ENCODE measurements at regions not wholly inside any gene's neighbourhood (a gene's known extent, or its start where the extent isn't known, plus 50 kb on each side); places are given as distances from the start of the nearest gene placed in this dataset.

DNA sequence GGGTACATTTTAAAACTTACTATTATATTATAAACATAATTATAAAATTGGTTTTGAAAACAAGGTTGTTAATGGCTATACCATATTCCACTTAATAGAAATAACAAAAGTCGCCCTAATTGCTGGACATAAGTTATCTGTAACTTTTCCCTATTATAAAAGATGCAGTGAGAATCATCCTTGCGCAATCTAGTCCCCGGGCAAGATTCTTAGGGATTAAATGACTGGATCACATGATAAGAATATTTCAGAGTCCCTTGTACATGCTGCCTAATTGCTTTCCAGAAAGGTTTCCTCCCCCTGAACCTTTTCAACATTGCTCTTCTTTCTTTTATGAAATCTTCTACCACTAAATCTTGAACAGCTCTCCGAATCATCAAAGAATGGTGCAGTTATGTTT, 479.8 kb upstream of the MKI67 start:
- no peak overlapping the region for H3K4me2 ChIP-seq (ENCODE audit: low read depth, low read length)
- ATAC-seq (no peak), FAIRE-seq (no peak), DNase-seq (ENCODE audit: low spot score) (no peak)
- H3K27ac ChIP-seq (ENCODE audit: extremely low read length, insufficient read depth, low read length), result no peak overlapping the region
- H3K27me3 ChIP-seq (ENCODE audit: control insufficient read depth in 1 of 2, insufficient read depth in 2 of 2, low read length in 2 of 2), result no peaks in the 10 kb centered on the region
- no peak overlapping the region for H2AFZ ChIP-seq (ENCODE audit: low read length)
- H3K36me3 ChIP-seq (replicated peaks in 1 of 2; ENCODE audit: control insufficient read depth in 1 of 2, insufficient read depth in 2 of 2, low read length in 2 of 2), result no peaks in the 10 kb centered on the region
- no TSS peak for BruUV-seq (replicated peaks)
- intact Hi-C loops (cut with micrococcal nuclease; ENCODE audit: unreplicated experiment) (no loop called here), in situ Hi-C loops (cut with HindIII; ENCODE audit: extremely low pct_ligation_motif_present, low pct_unique_long_range_greater_than_20kb) (no loop called here)
- H4K20me1 ChIP-seq (ENCODE audit: insufficient read depth, low read length), result no peaks in the 10 kb centered on the region
- 29% methylated on average over 4 of the region's 4 CpGs for WGBS (ENCODE audit: low lambda C conversion rate)
- no peaks in the 10 kb centered on the region for H3K4me1 ChIP-seq (ENCODE audit: insufficient read depth, low read length)
- no peak overlapping the region for H3K4me3 ChIP-seq (replicated peaks in 1 of 3; ENCODE audit: insufficient read depth in 1 of 3, low read depth in 2 of 3, low read length in 3 of 3)
- TF ChIP-seq ZNF124 (CRISPR knock-in tag; IDR thresholded peaks at IDR 0.05) (no peak), CEBPB (IDR thresholded peaks at IDR 0.05; ENCODE audit: borderline replicate concordance, low read depth, low read length) (peak; percentile 41; the same call in 1 of the 2 replicates)
- CTCF ChIA-PET (ENCODE audit: low intra/inter-chr PET ratio, low total read pairs), result no interaction called here
- H3K9me3 ChIP-seq (ENCODE audit: low read length), result no peaks in the 10 kb centered on the region
- POLR2A ChIA-PET, result no interaction called here
- H3K79me2 ChIP-seq (ENCODE audit: insufficient read depth, low read length), result no peaks in the 10 kb centered on the region
- H3K9ac ChIP-seq (ENCODE audit: insufficient read depth, low read depth, low read length), result no peak overlapping the region

DNA sequence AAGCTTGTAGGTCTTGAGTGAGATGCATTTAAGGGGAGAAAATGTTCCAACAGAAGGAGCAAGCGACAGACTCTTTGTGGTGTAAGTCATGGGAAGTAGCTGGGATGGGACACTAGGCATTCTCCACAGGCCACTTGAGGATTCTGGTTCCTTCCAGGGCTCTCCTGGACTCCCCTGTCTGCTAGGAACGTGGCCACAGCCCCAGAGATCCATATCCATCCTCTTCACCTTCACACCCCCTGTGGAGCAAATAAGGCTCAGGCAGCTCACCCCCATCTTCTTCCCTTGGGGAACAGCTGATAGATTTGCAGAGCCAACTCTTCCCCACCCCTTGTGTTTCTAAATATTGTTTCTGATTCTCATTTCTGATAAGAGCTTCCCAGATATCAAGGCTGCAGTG, 482.6 kb upstream of the MKI67 start:
- H3K9ac ChIP-seq (ENCODE audit: insufficient read depth, low read depth, low read length), result no peak overlapping the region
- CTCF ChIA-PET (ENCODE audit: low intra/inter-chr PET ratio, low total read pairs), result no interaction called here
- H2AFZ ChIP-seq (ENCODE audit: low read length), result no peak overlapping the region
- no peaks in the 10 kb centered on the region for H3K4me1 ChIP-seq (ENCODE audit: insufficient read depth, low read length)
- H3K79me2 ChIP-seq (ENCODE audit: insufficient read depth, low read length), result no peaks in the 10 kb centered on the region
- in situ Hi-C loops (cut with HindIII; ENCODE audit: extremely low pct_ligation_motif_present, low pct_unique_long_range_greater_than_20kb) (no loop called here), intact Hi-C loops (cut with micrococcal nuclease; ENCODE audit: unreplicated experiment) (no loop called here)
- H3K27ac ChIP-seq (ENCODE audit: extremely low read length, insufficient read depth, low read length), result no peak overlapping the region
- no peaks in the 10 kb centered on the region for H3K36me3 ChIP-seq (replicated peaks in 1 of 2; ENCODE audit: control insufficient read depth in 1 of 2, insufficient read depth in 2 of 2, low read length in 2 of 2)
- H3K27me3 ChIP-seq (ENCODE audit: control insufficient read depth in 1 of 2, insufficient read depth in 2 of 2, low read length in 2 of 2), result no peaks in the 10 kb centered on the region
- no peak for FAIRE-seq
- POLR2A ChIA-PET, result no interaction called here
- no TSS peak for BruUV-seq (replicated peaks)
- H3K4me2 ChIP-seq (ENCODE audit: low read depth, low read length), result no peak overlapping the region
- no peak overlapping the region for H3K4me3 ChIP-seq (replicated peaks in 1 of 3; ENCODE audit: insufficient read depth in 1 of 3, low read depth in 2 of 3, low read length in 3 of 3)
- no peaks in the 10 kb centered on the region for H3K9me3 ChIP-seq (ENCODE audit: low read length)
- no peaks in the 10 kb centered on the region for H4K20me1 ChIP-seq (ENCODE audit: insufficient read depth, low read length)
- ATAC-seq, result no peak
- 13% methylated on average over 2 of the region's 2 CpGs for WGBS (ENCODE audit: low lambda C conversion rate)
- DNase-seq (ENCODE audit: low spot score), result no peak
- no peak for TF ChIP-seq ZNF781 (CRISPR knock-in tag; IDR thresholded peaks at IDR 0.05; ENCODE audit: borderline replicate concordance, not compliant biosample characterization)
- TF ChIP-seq ZNF549 (CRISPR knock-in tag; IDR thresholded peaks at IDR 0.05), result no peak
- TF ChIP-seq, protein P1, sequence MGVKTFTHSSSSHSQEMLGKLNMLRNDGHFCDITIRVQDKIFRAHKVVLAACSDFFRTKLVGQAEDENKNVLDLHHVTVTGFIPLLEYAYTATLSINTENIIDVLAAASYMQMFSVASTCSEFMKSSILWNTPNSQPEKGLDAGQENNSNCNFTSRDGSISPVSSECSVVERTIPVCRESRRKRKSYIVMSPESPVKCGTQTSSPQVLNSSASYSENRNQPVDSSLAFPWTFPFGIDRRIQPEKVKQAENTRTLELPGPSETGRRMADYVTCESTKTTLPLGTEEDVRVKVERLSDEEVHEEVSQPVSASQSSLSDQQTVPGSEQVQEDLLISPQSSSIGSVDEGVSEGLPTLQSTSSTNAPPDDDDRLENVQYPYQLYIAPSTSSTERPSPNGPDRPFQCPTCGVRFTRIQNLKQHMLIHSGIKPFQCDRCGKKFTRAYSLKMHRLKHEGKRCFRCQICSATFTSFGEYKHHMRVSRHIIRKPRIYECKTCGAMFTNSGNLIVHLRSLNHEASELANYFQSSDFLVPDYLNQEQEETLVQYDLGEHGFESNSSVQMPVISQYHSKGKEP (CRISPR knock-in tag; IDR thresholded peaks at IDR 0.05), result no peak
- TF ChIP-seq POLR2AphosphoS2 (IDR thresholded peaks at IDR 0.05; ENCODE audit: low read depth, low read length), result no peak
- TF ChIP-seq, protein P2, sequence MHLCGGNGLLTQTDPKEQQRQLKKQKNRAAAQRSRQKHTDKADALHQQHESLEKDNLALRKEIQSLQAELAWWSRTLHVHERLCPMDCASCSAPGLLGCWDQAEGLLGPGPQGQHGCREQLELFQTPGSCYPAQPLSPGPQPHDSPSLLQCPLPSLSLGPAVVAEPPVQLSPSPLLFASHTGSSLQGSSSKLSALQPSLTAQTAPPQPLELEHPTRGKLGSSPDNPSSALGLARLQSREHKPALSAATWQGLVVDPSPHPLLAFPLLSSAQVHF (CRISPR knock-in tag; IDR thresholded peaks at IDR 0.05), result no peak
- TF ChIP-seq ZNF75D (CRISPR knock-in tag; IDR thresholded peaks at IDR 0.05; ENCODE audit: borderline replicate concordance), result no peak
- no peak for TF ChIP-seq ZNF766 (CRISPR knock-in tag; IDR thresholded peaks at IDR 0.05; ENCODE audit: borderline replicate concordance)
- TF ChIP-seq ZNF644 (CRISPR knock-in tag; IDR thresholded peaks at IDR 0.05; ENCODE audit: low read depth), result no peak
- TF ChIP-seq ZNF839 (CRISPR knock-in tag; IDR thresholded peaks at IDR 0.05; ENCODE audit: borderline replicate concordance), result no peak
- TF ChIP-seq TEAD3 (CRISPR knock-in tag; optimal IDR thresholded peaks at IDR 0.05; ENCODE audit: borderline replicate concordance), result no peak
- no peak for TF ChIP-seq CENPX (CRISPR knock-in tag; IDR thresholded peaks at IDR 0.05)
- TF ChIP-seq, protein P3, sequence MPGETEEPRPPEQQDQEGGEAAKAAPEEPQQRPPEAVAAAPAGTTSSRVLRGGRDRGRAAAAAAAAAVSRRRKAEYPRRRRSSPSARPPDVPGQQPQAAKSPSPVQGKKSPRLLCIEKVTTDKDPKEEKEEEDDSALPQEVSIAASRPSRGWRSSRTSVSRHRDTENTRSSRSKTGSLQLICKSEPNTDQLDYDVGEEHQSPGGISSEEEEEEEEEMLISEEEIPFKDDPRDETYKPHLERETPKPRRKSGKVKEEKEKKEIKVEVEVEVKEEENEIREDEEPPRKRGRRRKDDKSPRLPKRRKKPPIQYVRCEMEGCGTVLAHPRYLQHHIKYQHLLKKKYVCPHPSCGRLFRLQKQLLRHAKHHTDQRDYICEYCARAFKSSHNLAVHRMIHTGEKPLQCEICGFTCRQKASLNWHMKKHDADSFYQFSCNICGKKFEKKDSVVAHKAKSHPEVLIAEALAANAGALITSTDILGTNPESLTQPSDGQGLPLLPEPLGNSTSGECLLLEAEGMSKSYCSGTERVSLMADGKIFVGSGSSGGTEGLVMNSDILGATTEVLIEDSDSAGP (CRISPR knock-in tag; IDR thresholded peaks at IDR 0.05; ENCODE audit: borderline replicate concordance), result no peak
- TF ChIP-seq CHD2 (IDR thresholded peaks at IDR 0.05; ENCODE audit: low read depth, low read length), result no peak

Measured in HepG2 (cell line).